GM21423 (cell line): ENCODE measurements at regions not wholly inside any gene's neighbourhood (a gene's known extent, or its start where the extent isn't known, plus 50 kb on each side); places are given as distances from the start of the nearest gene placed in this dataset.
"Not testable (repeated sequence)": the region's sequence is repeated elsewhere in the genome, so short reads cannot be mapped to it uniquely, and the experiment has no call there.

Experiments
- ATAC-seq: cut with Tn5 transposase; IDR thresholded peaks from one replicate; pipeline ENCODE4 v1.9.1; 2021; ENCODE audit warnings: mild to moderate bottlenecking, moderate library complexity; ENCODE audit not compliant: unreplicated experiment

DNA sequence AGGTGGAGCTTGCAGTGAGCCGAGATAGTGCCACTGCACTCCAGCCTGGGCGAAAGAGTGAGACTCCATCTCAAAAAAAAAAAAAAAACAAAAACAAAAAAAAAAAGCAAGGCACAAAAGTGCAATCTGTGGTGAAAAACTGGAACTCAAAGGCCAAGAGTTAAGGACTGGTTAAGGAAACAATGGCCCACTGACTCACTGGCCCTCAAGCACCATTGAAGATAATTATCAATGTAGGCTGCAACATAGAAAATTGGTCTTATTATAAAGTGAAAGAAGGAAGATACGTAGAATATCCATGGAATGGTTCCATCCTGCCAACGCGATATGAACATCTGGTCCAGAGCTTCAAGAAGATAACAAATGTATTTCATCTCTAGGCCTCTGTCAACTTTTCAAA is 444.2 kb downstream of the SOX9 start:
- no peak for ATAC-seq

DNA sequence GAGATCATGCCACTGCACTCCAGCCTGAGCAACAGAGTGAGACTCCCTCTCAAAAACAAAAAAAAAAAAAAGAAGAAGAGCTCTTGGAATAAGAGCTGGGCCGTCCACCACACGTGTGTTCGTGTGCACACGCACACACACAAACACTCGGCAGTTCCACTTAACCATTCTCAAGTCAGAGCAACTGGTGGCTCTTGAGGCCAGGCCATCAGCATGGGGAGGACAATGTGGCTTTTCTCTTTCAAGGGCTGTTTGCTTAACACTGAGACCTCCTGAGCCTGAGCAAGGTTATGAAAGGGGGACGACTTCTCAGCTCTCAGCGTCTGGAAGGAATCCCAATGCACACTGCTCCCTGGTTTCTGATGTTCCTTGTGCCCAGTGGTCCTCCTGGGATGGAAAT is 444.9 kb downstream of the SOX9 start:
- no peak for ATAC-seq

DNA sequence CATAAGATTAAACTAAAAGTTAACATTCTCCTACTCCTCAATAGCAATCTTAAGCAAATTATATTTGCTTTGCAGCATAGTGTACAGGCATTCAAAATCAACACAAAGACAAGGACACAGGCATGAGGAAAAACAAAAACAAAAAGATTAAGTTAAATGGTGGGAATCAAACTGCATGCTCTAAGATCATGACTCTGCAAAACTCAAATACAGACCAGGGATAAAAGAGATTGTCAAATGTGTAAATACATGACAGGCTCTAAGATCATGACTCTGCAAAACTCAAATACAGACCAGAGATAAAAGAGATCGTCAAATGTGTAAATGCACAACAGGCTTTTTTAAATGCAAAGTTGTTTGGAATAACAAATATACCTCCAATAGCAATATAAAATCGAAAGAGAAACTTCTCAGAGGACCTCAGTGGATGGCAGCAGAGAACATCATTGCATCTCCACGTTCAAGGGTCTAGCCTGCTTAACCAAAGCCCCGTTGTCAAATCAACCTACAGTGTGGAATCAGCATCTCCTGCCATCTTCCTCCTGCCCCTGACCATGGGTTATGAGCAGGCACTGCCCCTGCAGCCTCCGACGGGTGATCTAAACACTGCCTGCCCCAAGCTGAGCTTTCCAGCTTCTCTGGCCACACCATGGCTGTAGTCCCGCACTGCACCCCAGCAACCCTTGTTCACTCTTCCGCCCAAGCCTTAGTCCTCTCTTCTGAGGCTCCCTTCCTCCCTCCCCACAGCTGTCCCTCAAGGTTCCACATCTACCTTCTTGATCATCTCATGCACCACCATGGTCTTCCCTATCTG is 446.1 kb downstream of the SOX9 start:
- no peak for ATAC-seq

DNA sequence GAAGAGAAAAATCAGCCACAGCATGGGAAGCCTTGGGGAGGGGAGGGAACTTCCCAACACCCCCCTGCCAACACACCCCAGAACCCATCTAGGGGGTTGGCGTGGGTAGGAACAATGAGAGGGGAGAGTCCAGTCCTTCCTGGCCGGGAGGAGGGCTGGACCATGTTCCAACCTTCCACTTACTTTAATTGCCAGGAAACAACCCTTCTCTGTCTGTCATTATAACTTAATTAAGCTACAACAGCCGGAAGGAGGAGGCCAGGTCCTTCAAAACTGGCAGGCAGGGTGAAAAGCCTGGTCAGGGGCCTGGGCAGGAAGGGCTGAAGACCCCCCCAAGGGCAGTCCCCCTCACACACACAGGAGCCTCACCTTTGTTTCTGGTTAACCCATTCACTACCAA is 447.0 kb downstream of the SOX9 start:
- no peak for ATAC-seq

DNA sequence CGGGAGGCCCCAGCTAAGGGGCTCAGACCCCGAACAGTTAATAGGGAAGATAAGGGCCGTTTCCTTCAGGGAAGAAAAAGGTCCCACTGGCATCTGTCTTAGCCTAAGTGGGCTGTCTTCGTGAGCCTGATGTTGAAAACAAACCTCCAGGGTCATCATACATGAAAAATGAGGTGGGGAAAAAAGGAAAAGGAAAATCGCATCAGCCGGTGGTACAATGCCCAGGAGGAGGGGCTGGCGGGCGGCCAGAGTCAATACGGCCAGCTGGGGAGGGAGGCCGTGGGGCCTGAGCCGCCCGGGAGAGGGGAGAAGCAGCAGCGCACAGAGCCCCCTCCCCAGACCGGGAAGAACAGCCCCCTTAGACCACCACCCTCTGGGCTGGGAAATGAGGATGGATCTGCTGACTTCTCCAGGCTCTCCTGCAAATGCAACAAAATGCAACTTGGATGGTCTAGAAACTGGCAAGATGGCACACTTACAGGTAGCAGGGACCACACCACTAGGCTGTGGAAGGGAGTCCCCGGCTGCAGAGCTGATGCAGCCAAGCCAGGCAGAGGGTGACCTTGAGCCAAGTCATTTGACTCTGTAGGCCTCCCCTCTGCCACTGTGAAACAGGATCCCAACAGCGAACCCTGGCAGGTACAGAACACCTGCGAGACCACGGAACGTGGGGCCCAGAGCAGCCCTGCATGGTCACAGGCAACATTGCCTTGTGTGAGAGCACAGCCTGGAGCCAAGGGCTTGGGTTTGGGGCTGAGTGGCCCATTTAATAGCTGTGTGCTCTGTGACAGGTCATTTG is 448.5 kb downstream of the SOX9 start:
- ATAC-seq, result no peak

DNA sequence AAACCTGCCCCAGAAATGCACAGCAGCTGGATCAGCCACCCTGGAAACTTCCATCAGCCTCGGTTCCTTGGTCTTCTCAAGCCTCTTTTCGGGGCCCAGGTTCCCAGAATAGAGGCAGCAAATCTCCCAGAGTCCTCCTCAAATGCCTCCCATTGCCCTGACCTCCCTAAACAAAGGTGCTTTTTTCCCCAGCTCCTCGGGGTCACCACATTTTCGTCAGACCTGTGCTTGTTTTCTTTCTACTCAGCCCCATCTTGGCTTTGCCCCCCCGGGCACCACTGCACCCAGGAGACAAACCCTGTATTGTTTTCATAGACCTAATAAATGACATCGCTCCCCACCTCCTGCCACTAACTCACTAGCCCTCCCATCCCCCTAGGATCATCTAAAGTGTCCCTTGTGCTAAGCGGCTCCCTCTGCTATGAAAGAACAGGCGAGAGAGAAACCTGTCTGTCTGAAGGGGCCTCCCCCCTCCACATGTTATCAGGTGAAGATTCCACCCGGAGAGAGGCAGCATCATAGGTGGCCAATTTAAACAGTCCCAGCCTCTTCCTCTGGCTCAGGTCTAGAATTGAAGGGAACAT is 451.1 kb downstream of the SOX9 start:
- ATAC-seq, result no peak

DNA sequence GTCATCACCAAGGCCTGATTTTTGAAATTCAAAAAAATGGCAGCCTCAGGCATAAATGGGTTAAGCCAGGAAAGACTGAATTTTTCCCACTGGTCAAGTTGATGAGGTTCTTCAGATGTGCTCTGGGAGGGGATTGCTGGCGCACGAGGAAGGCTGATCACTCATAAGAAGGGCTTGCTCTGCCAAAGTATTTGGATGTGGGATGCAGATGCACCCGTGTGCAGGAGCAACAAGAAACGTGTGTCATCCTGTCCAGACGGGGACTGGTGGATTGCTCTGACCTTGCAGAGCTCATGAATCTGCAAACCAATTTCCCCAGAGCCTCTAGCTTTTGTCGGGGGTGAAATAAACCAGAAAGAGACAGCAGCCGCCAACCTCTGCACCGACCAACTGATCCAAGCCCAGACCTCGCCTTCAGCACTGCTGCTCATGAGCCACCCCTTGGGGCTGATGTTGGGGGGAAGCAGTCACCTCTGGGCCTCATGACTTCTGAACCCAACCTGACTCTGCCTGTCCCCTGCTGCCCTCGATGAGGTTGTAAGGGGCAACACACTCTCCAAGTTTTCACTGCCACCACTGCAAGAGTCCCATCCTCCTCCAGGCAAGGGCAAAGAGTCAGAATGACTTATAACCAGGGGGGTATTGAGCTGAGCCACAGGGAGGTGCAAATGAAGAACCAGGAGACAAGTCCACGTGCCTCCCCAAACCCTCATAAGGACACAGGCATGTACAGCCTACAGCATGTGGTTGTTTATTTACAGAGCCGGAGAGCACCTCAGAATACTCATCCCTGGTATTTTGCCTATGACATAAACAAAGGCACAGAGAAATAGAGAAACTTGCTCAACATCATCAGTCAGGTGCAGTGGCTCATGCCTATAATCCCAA is 452.0 kb downstream of the SOX9 start:
- no peak for ATAC-seq

DNA sequence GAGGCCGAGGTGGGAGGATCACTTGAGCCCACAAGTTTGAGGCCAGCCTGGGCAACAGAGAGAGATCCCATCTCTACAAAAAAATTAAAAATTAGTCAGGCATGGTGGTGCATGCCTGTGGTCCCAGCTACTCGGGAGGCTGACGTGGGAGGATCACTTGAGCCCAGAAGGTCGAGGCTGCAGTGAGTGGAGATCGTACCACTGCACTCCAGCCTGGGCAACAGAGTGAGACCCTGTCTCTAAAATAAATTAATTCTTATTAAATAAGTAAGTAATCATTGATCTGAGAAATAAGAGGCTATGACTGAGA is 452.6 kb downstream of the SOX9 start:
- not testable (repeated sequence) for ATAC-seq

DNA sequence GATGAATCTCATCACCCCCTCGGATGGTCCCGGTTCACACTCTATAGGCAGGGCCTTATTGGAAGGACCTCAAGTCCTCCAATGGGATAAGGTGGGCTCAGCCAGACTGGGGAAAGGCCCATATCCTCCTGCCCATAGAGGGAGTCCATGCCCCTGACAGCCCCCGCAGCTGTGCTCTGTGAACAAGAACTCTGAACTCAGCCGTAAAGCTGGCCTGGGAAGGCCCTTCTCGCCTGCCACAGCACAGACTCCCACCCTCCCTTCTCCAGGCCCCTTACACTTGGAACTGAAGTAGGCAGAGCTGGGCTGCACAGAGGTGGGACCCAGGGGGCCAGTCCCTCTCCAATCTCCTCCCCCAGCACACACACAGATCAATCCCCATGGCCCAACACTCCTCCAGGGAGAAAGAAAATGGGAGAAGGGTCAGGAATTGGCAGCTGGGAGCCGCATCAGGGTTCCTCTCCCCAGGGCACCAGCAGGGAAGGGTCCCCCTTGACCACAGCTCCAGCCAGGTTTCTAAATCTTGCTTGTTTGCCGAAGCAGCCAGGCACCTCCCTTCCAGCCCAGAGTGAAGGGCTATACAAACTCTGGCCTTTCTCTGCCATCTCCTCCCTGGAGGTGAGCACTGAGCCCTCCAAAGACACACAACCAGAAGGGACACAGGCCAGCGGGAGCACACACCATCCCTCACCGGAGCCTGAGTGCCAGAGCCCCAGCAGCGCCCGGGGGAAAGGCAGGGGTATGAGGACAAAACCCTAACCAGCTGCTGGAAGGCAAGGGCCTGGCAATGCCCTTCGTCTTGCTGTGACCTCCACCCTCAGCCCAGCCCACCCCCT is 454.1 kb downstream of the SOX9 start:
- ATAC-seq, result no peak

DNA sequence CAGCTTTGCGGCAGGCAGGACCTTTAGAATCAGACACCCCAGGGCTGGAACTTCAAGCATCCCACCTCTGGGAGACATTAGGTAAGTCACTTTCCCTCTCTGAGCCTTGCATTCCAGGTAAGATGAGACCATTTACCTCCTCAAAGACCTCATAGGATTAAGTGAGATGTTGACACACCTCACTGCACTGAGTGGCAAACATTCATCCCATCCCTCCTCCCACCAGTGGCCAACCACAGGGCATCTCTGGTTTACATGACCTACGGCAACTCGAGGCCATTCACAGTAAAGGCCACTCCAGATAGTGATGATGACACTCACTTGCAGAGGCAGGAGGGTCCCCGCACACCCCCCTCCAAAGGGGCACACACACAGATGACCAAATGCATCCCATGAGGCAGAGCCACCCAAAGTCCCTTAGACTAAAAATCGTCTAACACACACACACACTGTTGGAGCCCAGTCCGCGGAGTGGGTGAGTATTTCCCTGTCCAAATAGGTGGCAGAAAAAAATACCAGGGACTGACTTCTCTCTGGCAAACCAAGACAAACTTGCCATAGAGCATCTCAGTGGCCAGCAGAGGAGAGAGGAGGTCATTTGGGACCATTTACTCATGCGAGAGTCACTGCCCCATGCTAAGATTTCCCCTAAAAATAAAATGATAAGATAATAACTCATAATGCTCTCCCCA is 454.9 kb downstream of the SOX9 start:
- ATAC-seq, result no peak

DNA sequence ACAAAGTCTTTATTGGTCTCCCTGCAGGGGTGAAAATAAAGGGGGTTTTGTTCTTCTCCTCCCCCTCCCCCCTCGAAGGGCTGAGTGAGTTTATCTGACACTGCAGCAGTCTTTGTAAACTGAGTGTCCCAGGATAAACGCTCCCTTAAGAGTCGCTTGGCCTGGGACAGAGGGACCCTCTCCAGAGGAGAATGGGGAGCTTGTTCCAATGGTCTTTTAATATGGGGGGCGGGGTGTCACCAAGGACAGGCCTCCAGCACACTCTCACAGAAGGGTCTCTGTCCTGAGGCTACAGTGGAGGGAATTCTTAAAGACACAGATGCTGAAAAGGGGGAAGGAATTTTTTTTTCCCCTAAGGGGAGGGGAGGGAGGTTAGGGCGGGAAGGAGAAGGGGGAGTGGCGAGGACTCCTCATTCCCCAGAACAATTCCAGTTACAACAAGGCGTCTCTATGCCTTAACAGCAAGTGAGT is 455.5 kb downstream of the SOX9 start:
- ATAC-seq, result no peak

DNA sequence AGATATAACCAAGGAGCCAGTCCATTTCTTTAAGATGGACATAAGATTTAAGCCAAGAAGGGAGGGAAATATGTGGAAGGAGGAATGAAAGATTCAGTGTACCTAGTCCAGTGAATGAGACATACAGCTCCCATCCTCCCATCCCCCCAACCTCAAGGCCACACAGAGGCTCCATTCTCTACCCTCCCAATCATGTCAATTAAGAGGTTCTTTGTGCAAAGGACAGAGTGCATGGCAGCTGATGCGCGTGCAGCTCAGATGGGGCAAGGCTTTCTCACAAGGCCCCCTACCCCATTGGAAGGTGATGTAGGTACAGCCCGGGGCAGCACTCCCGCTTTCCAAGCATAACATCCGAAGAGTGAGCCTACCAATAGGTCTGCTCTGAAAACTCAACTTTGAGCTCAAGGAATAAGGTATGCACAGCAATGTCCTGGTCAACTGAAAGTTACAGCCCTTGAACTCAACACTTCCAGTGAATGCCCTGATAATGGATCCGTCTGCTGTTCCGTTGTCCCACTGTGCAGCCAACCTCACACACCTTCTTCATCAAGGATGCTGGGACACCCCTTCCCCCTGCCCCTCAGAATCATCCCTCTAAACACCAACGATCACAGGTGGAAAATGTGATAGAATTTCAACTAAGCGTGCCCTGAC is 458.1 kb downstream of the SOX9 start:
- no peak for ATAC-seq

DNA sequence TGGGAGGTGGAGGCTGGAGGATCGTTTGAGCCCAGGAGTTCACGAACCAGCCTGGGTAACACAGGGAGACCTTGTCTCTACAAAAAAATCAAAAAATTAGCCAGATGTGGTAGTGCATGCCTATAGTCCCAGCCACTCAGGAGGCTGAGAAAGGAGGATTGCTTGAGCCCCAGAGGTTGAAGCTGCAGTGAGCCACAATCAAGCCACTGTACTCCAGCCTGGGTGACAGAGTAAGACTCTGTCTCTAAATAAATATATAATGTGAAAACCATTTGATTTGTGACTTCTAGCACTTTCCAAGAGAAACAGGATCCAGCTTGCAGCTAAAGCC is 459.1 kb downstream of the SOX9 start:
- no peak for ATAC-seq

DNA sequence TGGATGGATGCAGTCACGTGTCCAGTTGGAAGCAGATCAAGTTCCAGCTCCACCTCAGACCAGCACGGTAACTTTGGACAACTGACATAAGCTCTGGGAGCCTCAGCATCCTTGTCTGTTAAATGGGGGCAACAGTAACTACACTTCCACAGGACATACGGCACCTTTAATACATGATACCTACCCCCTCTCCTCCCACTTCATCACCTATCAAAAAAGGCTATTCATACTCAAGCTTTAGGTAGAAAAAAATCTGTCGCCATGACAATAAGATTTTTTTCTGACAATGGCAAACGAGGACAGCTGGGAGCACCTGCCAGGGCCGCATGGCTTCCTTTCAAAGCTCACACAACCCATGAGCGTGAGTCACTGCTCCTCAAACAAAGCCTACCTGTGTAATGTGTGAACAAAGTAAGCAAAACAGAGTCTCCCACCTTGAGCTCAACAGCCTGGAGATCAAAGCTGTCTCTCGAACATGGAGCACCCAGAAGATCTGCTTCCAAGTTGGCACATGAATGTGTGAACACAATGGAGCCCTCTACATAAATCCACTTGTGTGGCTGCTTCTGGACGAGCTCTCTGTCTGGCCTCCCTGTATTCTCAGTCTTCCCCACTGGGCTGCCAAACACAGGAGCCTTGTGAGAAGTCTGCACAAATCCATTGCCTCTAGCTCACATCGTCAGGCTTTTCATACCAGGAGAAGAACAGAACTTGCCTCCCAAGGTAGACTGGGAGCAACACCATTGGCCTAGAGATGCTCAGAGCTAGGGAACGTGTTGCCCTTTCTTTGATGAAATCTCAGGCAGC is 459.7 kb downstream of the SOX9 start:
- no peak for ATAC-seq

DNA sequence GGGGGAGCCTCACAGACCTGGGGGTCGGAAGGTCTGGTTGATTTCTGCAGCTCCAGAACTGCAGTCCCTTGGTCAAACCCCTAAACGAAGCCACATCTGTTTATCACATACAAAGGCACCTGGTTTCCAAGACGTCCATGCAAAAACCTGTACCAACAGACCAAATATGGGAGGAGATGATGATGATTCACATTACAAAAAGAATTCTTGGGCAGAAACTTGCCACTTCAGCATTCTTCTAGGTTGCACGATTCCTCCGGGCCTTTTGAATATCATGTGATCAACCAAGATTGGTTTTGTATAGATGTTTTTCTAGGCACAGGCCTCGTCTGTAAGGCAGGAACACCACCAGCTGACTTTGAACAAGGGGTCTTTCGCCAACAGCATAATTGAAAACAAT is 466.3 kb downstream of the SOX9 start:
- no peak for ATAC-seq

DNA sequence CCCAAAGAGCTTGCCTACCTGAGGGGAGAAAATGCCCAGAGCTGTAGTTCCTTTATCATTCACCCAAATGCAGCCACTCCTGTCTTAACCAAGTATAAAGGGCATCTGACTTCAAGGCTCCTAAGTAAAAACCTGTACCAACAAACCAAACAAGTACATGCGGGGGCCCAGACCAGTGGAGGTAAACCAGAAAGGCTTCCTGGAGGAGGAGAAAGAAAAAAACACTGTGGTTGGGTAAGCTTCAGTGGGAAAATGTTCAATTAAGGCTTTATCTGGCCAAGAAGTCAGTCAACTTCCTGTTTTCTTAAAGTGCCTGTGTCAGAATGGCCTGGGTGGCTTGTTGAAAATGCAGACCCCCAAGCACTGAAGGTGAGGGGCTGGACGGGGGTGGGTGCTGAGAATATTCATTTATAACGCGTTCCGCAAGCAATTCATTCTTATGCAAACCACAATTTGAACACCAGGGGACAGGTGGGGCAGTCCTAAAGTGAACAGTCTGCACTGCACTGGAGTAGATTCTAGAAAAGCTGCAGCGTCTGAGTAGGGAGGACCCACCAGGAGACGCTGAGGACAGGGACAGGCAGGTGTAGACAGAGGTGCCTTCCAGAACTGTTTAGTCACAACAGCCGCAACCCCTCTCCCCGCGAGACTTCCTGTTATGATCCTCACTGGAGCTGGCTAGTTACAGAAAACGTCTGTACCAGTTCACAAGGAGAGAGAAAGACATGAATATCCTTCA is 467.1 kb downstream of the SOX9 start:
- ATAC-seq, result no peak

DNA sequence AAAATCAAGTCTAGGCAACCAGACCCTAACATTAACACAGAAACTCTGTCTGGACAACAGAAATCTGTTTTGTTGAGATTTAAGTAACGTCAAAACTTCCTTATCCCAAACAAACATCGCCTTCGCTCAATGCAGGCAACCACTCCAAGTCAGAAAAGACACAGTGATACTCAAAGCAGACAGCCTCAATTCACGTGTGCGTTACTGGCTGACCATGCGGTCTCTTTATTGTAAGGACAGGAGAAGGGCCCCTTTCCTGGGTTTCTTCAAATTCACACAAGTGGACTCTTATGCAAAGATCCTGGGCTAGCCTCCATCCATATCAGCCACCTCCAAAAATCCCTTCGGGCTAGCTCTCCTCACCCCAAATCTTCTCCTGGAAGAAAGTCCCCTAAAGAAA is 467.7 kb downstream of the SOX9 start:
- ATAC-seq, result no peak

DNA sequence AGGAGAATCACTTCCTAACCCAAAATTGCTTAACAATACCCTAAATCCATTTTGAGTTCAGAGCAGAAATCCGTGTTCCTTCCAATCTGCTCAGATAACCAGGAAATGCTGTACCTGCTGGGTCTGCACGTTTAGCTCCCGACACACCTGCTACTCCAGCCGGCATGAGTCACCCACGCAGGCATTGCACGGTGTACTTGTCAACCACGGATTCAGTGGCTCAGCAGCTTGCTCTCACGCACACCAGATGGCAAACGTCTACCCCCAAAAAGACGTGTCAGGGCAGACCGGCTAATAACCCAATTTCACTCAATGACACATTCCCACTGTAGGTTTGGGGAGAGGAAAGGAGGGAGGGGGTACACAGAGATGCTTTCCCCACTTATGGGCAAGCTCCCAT is 468.1 kb downstream of the SOX9 start:
- ATAC-seq, result no peak
